ENCODE measurements at regions not wholly inside any gene's neighbourhood (a gene's known extent, or its start where the extent isn't known, plus 50 kb on each side); places are given as distances from the start of the nearest gene placed in this dataset.

GRCh38 chr3:117691526-117691925, 981.9 kb downstream of the TUSC7 start:
- TF ChIP-seq CTCF (IDR thresholded peaks at IDR 0.05; ENCODE audit: extremely low read depth, missing control alignments) = no peak

GRCh38 chr3:117692416-117692995, 982.9 kb downstream of the TUSC7 start:
- no peak for TF ChIP-seq CTCF (IDR thresholded peaks at IDR 0.05; ENCODE audit: extremely low read depth, missing control alignments)

More at GRCh38 chr3:117691526-117691925, 981.9 kb downstream of the TUSC7 start:
- DNase-seq (ENCODE audit: low spot score) = no peak

GRCh38 chr3:117695321-117695720, 985.7 kb downstream of the TUSC7 start:
- no peak for TF ChIP-seq CTCF (IDR thresholded peaks at IDR 0.05; ENCODE audit: extremely low read depth, missing control alignments)
- DNase-seq (ENCODE audit: low spot score) = no peak

More at GRCh38 chr3:117692416-117692995, 982.9 kb downstream of the TUSC7 start:
- no peak for DNase-seq (ENCODE audit: low spot score)

GRCh38 chr3:117695871-117696645, 986.5 kb downstream of the TUSC7 start:
- no peak for DNase-seq (ENCODE audit: low spot score)
- TF ChIP-seq CTCF (IDR thresholded peaks at IDR 0.05; ENCODE audit: extremely low read depth, missing control alignments) = no peak

GRCh38 chr3:117696851-117697407, 987.4 kb downstream of the TUSC7 start:
- no peak for DNase-seq (ENCODE audit: low spot score)
- no peak for TF ChIP-seq CTCF (IDR thresholded peaks at IDR 0.05; ENCODE audit: extremely low read depth, missing control alignments)

GRCh38 chr3:117699058-117699457, 989.5 kb downstream of the TUSC7 start:
- TF ChIP-seq CTCF (IDR thresholded peaks at IDR 0.05; ENCODE audit: extremely low read depth, missing control alignments) = no peak
- no peak for DNase-seq (ENCODE audit: low spot score)

All from GM20000 (cell line).